ENCODE measurements at regions not wholly inside any gene's neighbourhood (a gene's known extent, or its start where the extent isn't known, plus 50 kb on each side); places are given as distances from the start of the nearest gene placed in this dataset.
A peak's percentile ranks its signal among the peaks of the same experiment; 100 is the strongest.

DNA sequence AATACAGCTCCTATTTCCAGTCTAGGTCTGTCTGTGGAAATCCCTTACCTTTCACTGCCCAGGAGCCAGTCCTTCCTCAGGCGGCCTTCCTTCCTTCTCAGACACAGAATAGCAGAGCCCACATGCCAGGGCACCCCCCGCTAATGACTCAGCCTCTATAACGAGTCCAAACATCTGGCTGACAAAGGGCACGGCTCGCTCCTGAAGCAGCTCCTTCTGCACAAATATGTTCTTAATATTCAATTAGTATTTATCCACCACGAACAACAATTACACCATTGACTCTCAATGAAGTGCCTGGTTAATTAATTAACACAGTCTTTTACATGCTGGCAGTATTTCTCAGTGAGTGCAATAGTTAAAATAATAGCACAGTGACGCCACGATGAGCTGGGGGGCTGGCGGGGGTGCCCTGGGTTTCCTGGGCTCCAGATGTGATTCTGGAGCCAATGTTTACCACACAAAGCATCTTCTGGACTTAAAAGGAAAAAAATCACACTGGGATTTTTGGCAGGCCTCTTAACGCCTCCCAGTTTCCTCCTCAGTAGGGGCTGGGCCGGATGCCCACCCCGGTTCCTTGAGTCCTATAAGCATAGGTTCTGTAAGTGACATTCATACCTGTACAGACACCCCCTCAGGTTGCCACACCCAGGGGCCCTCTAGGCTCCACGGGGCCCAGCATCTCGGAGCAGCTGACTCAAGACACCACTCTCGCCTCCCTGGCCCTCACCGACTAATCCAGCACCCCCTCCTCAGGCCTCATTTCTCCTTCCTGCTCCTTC, 158.6 kb upstream of the MLN start:
- no peaks in the 10 kb centered on the region for H3K4me1 ChIP-seq (ENCODE audit: control extremely low read depth in 1 of 4, control insufficient read depth in 4 of 4, insufficient read depth in 4 of 4, low read length in 3 of 4)
- H3K4me3 ChIP-seq (ENCODE audit: control insufficient read depth in 1 of 7, extremely low read depth in 1 of 7, insufficient read depth in 4 of 7, low read depth in 2 of 7, low read length in 6 of 7): no peak overlapping the region
- H3K9me3 ChIP-seq (ENCODE audit: control extremely low read depth in 1 of 5, control insufficient read depth in 4 of 5, insufficient read depth in 2 of 5, low read depth in 1 of 5, low read length in 4 of 5): peaks cover 0 to 7% (median 0%) of the 10 kb centered on the region in 5 experiments
- H3K27ac ChIP-seq (ENCODE audit: insufficient read depth in 1 of 2, low read depth in 1 of 2, low read length in 2 of 2, poor library complexity in 1 of 2, severe bottlenecking in 2 of 2): no peak overlapping the region
- 78% methylated on average over 12 of the region's 16 CpGs for WGBS (ENCODE audit: insufficient coverage)
- DNase-seq: peak in 2 of 3 donors; percentile 43 to 44
- no peaks in the 10 kb centered on the region for H3K36me3 ChIP-seq (ENCODE audit: control insufficient read depth in 4 of 4, insufficient read depth in 4 of 4, low read length in 3 of 4)
- ChIA-PET CTCF (interaction anchor here (0.9 kb wide), 1 partner anchor 192 kb away, joined by 4 read pairs; no protein-coding TSS in a partner anchor), POLR2A (no interaction called here)
- H3K27me3 ChIP-seq (replicated peaks in 2 of 5; ENCODE audit: control insufficient read depth in 4 of 5, insufficient read depth in 5 of 5, low read length in 4 of 5): peaks cover 0 to 13% (median 0%) of the 10 kb centered on the region in 5 experiments

DNA sequence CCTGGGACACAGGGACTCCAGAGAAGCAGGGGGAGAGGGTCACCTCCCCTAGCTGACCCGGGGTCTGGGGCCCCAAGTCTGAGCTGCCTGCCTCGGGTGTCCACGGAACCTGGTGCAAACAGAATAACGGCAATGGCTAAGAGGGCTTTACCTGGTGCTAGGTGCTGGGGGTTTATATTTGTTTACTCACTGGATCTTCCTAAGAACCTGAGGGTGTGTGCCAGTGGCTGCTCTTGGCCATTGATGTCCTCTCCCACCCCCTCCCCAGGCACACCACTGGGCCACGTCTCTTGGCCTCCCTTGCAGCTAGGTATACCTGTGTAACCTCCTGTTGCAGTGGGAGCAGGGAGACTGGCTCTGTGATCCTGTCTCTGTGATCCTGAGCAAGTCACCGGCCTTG, 157.9 kb upstream of the MLN start:
- H3K4me1 ChIP-seq (ENCODE audit: control extremely low read depth in 1 of 4, control insufficient read depth in 4 of 4, insufficient read depth in 4 of 4, low read length in 3 of 4): no peaks in the 10 kb centered on the region
- POLR2A ChIA-PET: no interaction called here

DNA sequence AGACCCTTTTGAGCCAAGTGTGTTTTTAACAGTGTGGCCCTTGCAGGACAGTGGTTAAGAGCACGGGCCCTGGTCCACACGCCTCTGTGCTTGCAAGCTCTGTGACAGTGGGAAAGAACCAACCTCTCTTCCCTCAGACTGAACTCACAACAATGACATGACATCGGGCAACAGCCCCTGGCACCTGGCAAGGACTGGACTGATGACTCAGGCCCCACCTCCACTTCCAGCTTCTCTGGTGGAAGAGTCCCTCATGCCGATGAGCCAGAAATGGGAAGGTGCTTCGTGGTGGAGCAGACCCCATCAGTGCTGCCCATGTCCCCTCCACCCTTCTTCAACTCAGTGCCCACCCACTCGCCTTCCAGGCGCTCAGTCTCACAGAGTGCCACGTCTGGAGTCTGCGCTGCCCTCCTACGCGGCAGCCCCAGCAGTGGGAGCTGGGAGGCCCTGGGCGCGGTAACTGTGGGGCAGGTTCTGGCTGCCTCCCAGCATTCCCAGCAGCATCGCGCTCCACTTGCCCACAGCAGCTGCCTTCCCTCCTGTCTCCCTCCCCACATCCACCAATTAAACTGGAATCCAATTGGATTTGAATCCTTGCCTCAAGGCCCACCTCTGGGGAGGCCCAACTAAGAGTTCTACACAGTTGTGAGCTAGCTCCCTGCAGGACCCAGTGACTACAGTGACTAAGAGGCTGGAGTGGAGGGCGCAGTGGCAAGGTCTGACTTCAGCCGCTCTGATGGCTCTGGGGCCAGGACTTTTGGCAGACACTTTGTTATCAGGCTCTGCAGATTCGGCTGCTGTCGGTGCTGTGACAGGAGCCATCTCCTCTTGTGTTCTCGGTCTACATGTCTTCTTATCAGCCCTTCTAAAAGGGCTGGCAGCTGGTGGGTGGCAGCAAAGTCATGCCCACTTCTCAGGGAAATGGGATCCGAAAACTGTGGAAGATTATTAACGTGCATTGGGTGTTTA, 156.8 kb upstream of the MLN start:
- POLR2A ChIA-PET: no interaction called here
- Histone ChIP-seq H3K27me3 (replicated peaks in 2 of 5; ENCODE audit: control insufficient read depth in 4 of 5, insufficient read depth in 5 of 5, low read length in 4 of 5) (peaks cover 0 to 3% (median 0%) of the 10 kb centered on the region in 5 experiments), H3K9me3 (ENCODE audit: control extremely low read depth in 1 of 5, control insufficient read depth in 4 of 5, insufficient read depth in 2 of 5, low read depth in 1 of 5, low read length in 4 of 5) (peaks cover 0 to 3% (median 0%) of the 10 kb centered on the region in 5 experiments), H3K27ac (ENCODE audit: insufficient read depth in 1 of 2, low read depth in 1 of 2, low read length in 2 of 2, poor library complexity in 1 of 2, severe bottlenecking in 2 of 2) (no peak overlapping the region), H3K4me3 (ENCODE audit: control insufficient read depth in 1 of 7, extremely low read depth in 1 of 7, insufficient read depth in 4 of 7, low read depth in 2 of 7, low read length in 6 of 7) (no peak overlapping the region), H3K4me1 (ENCODE audit: control extremely low read depth in 1 of 4, control insufficient read depth in 4 of 4, insufficient read depth in 4 of 4, low read length in 3 of 4) (no peaks in the 10 kb centered on the region), H3K36me3 (ENCODE audit: control insufficient read depth in 4 of 4, insufficient read depth in 4 of 4, low read length in 3 of 4) (no peaks in the 10 kb centered on the region)
- peak; percentile 9 to 65 (median 30) for DNase-seq
- CTCF ChIA-PET: interaction anchor here (1.0 to 1.5 kb wide), 5 partner anchors 11 to 188 kb away, joined by 3 to 5 read pairs (median 3); no protein-coding TSS in a partner anchor
- WGBS (ENCODE audit: insufficient coverage): 94% methylated on average over 16 of the region's 22 CpGs

More for the DNA sequence above, 157.9 kb upstream of the MLN start:
- CTCF ChIA-PET: interaction anchor here (0.9 to 1.3 kb wide), 2 partner anchors 189 to 191 kb away, joined by 3 to 4 read pairs; no protein-coding TSS in a partner anchor
- WGBS (ENCODE audit: insufficient coverage): 94% methylated on average over 6 of the region's 6 CpGs
- H3K27ac ChIP-seq (ENCODE audit: insufficient read depth in 1 of 2, low read depth in 1 of 2, low read length in 2 of 2, poor library complexity in 1 of 2, severe bottlenecking in 2 of 2): no peak overlapping the region
- peaks cover 0 to 7% (median 0%) of the 10 kb centered on the region in 5 experiments for H3K27me3 ChIP-seq (replicated peaks in 2 of 5; ENCODE audit: control insufficient read depth in 4 of 5, insufficient read depth in 5 of 5, low read length in 4 of 5)
- H3K9me3 ChIP-seq (ENCODE audit: control extremely low read depth in 1 of 5, control insufficient read depth in 4 of 5, insufficient read depth in 2 of 5, low read depth in 1 of 5, low read length in 4 of 5): peaks cover 0 to 6% (median 0%) of the 10 kb centered on the region in 5 experiments
- no peak overlapping the region for H3K4me3 ChIP-seq (ENCODE audit: control insufficient read depth in 1 of 7, extremely low read depth in 1 of 7, insufficient read depth in 4 of 7, low read depth in 2 of 7, low read length in 6 of 7)
- no peak for DNase-seq
- no peaks in the 10 kb centered on the region for H3K36me3 ChIP-seq (ENCODE audit: control insufficient read depth in 4 of 4, insufficient read depth in 4 of 4, low read length in 3 of 4)

DNA sequence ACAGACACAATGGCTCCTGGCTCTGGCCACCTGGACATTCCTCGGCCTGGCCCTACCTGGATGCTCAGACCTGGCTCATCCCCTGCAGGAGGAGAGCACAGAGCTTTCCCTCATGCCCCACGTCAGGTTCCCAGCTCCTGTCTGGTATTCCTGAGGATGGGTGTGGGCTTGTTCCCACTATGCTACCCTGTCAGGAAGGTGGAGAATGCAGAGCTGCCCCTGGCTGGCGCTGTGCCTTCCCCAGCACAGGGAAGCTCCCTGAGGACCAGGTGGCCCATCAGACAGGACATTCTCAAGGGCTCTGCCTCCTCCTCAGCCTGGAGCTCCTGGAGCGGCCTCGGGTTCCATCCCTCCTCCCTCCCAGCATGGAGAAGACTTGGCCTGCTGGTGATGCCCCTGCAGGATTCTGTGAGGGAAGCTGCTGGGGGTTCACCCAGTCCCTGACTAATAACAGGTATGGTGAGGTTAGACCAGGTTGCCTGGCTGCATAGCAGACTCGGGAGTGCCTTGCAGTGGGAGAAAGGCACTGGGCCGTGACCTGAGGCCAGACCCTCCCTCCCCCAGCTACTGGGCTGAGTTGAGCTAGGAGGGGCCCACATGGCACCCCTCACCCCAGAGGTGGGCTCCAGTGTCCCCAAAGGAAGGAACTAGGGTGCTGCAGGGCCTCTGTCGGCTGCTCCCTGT, 156.0 kb upstream of the MLN start:
- ChIA-PET CTCF (interaction anchor here (0.9 to 1.5 kb wide), 10 partner anchors 10 to 181 kb away, joined by 3 to 5 read pairs (median 3); no protein-coding TSS in a partner anchor), POLR2A (no interaction called here)
- Histone ChIP-seq H3K27ac (ENCODE audit: insufficient read depth in 1 of 2, low read depth in 1 of 2, low read length in 2 of 2, poor library complexity in 1 of 2, severe bottlenecking in 2 of 2) (no peak overlapping the region), H3K4me1 (ENCODE audit: control extremely low read depth in 1 of 4, control insufficient read depth in 4 of 4, insufficient read depth in 4 of 4, low read length in 3 of 4) (no peaks in the 10 kb centered on the region), H3K9me3 (ENCODE audit: control extremely low read depth in 1 of 5, control insufficient read depth in 4 of 5, insufficient read depth in 2 of 5, low read depth in 1 of 5, low read length in 4 of 5) (peaks cover 0 to 3% (median 0%) of the 10 kb centered on the region in 5 experiments), H3K36me3 (ENCODE audit: control insufficient read depth in 4 of 4, insufficient read depth in 4 of 4, low read length in 3 of 4) (no peaks in the 10 kb centered on the region), H3K27me3 (replicated peaks in 2 of 5; ENCODE audit: control insufficient read depth in 4 of 5, insufficient read depth in 5 of 5, low read length in 4 of 5) (peaks cover 0 to 3% (median 0%) of the 10 kb centered on the region in 5 experiments), H3K4me3 (ENCODE audit: control insufficient read depth in 1 of 7, extremely low read depth in 1 of 7, insufficient read depth in 4 of 7, low read depth in 2 of 7, low read length in 6 of 7) (no peak overlapping the region)
- DNase-seq: no peak
- 91% methylated on average over 6 of the region's 8 CpGs for WGBS (ENCODE audit: insufficient coverage)

DNA sequence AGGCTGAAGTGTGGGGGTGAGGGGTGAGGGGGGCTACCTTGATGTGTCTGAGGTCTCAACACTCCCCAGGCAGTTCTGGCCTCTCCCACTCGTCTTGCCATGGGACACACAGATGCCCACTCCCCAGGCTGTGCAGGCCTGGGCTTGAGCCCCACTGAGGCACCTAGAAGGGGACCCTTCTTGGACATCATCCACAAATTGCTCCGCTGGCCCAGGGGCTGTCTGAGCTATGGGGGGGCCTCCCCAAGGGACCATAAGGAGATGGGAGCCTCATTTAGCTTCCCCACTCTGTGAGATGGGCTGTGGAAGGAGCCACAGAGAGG, 155.5 kb upstream of the MLN start:
- no peak for DNase-seq
- Histone ChIP-seq H3K36me3 (ENCODE audit: control insufficient read depth in 4 of 4, insufficient read depth in 4 of 4, low read length in 3 of 4) (no peaks in the 10 kb centered on the region), H3K4me1 (ENCODE audit: control extremely low read depth in 1 of 4, control insufficient read depth in 4 of 4, insufficient read depth in 4 of 4, low read length in 3 of 4) (peaks cover 0 to 3% (median 0%) of the 10 kb centered on the region in 4 experiments), H3K9me3 (ENCODE audit: control extremely low read depth in 1 of 5, control insufficient read depth in 4 of 5, insufficient read depth in 2 of 5, low read depth in 1 of 5, low read length in 4 of 5) (no peaks in the 10 kb centered on the region), H3K27ac (ENCODE audit: insufficient read depth in 1 of 2, low read depth in 1 of 2, low read length in 2 of 2, poor library complexity in 1 of 2, severe bottlenecking in 2 of 2) (no peak overlapping the region), H3K27me3 (replicated peaks in 2 of 5; ENCODE audit: control insufficient read depth in 4 of 5, insufficient read depth in 5 of 5, low read length in 4 of 5) (peaks cover 0 to 3% (median 0%) of the 10 kb centered on the region in 5 experiments), H3K4me3 (ENCODE audit: control insufficient read depth in 1 of 7, extremely low read depth in 1 of 7, insufficient read depth in 4 of 7, low read depth in 2 of 7, low read length in 6 of 7) (no peak overlapping the region)
- 60% methylated on average over 1 of the region's 2 CpGs for WGBS (ENCODE audit: insufficient coverage)
- POLR2A ChIA-PET: no interaction called here
- CTCF ChIA-PET: interaction anchor here (0.6 to 1.5 kb wide), 10 partner anchors 11 to 858 kb away, joined by 3 to 4 read pairs (median 3); no protein-coding TSS in a partner anchor

DNA sequence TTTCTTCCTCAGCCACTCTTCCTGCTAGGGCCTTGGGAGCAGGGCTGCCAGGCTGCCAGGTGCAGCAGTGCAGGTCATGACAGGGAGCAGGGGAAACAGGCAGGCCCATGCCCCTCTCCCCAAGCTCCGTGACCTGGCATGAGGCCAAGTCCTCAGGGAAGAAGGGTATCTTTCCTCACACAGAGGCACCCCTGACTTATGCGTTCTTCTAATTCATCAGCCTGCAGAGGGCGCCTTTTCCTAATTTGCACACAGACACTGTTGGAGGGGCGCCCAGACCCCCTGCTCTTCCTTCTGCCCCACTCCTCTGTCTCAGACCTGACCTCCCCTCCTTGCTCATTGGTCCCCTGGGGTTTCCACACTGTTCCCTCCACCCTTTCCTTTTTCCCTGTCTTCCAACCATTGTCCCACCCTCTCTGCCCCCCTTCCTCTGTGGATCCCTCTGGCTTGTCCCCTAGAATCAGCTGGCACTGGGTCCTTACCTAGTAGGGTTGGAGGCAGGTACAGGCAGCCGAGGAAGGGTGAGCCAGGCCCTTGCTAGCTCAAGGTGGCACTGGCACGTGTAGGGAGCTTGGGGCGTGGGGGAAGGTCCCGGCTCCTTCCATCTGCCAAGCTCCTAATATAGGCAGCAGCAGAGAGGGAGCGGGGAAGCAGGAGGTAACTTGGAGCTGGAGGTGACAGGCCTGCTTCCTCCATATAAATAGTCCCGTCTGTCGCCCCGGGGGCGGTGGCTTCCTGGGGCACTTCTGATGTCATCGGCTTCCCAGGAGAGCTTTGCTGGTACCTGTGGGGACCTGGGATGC, 154.9 kb upstream of the MLN start:
- 78% methylated on average over 7 of the region's 14 CpGs for WGBS (ENCODE audit: insufficient coverage)
- CTCF ChIA-PET: interaction anchor here (0.6 to 1.4 kb wide), 10 partner anchors 10 to 859 kb away, joined by 3 to 4 read pairs (median 3); no protein-coding TSS in a partner anchor
- H3K27ac ChIP-seq (ENCODE audit: insufficient read depth in 1 of 2, low read depth in 1 of 2, low read length in 2 of 2, poor library complexity in 1 of 2, severe bottlenecking in 2 of 2): no peak overlapping the region
- POLR2A ChIA-PET: no interaction called here
- peaks cover 0 to 4% (median 0%) of the 10 kb centered on the region in 4 experiments for H3K4me1 ChIP-seq (ENCODE audit: control extremely low read depth in 1 of 4, control insufficient read depth in 4 of 4, insufficient read depth in 4 of 4, low read length in 3 of 4)
- peak; percentile 36 to 43 (median 38) for DNase-seq
- no peak overlapping the region for H3K4me3 ChIP-seq (ENCODE audit: control insufficient read depth in 1 of 7, extremely low read depth in 1 of 7, insufficient read depth in 4 of 7, low read depth in 2 of 7, low read length in 6 of 7)
- no peaks in the 10 kb centered on the region for H3K9me3 ChIP-seq (ENCODE audit: control extremely low read depth in 1 of 5, control insufficient read depth in 4 of 5, insufficient read depth in 2 of 5, low read depth in 1 of 5, low read length in 4 of 5)
- no peaks in the 10 kb centered on the region for H3K36me3 ChIP-seq (ENCODE audit: control insufficient read depth in 4 of 4, insufficient read depth in 4 of 4, low read length in 3 of 4)
- H3K27me3 ChIP-seq (replicated peaks in 2 of 5; ENCODE audit: control insufficient read depth in 4 of 5, insufficient read depth in 5 of 5, low read length in 4 of 5): peaks cover 0 to 3% (median 0%) of the 10 kb centered on the region in 5 experiments

Data from common myeloid progenitor, CD34-positive (primary cell).